ENCODE measurements at regions not wholly inside any gene's neighbourhood (a gene's known extent, or its start where the extent isn't known, plus 50 kb on each side); places are given as distances from the start of the nearest gene placed in this dataset.
A peak's percentile ranks its signal among the peaks of the same experiment; 100 is the strongest.

DNA sequence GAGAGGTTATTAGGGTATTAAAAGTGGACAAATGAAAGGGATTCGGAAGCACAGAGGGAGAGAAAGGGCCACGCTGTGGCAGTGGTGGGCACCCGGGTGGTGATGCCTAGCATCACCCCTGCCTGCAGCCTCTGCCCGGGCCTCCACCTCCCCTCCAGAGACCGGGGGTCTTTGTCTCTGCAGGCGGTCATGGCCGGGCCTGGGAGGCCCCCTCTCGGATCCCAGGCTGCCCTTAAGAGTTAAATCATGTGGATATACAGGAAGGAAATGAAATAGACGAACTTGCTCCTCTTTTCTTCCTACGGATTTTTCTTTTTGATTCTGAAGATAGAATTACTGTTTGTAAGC, 319.6 kb downstream of the ZNF536 start:
- H3K27ac ChIP-seq, result no peak overlapping the region
- TF ChIP-seq, protein P1, sequence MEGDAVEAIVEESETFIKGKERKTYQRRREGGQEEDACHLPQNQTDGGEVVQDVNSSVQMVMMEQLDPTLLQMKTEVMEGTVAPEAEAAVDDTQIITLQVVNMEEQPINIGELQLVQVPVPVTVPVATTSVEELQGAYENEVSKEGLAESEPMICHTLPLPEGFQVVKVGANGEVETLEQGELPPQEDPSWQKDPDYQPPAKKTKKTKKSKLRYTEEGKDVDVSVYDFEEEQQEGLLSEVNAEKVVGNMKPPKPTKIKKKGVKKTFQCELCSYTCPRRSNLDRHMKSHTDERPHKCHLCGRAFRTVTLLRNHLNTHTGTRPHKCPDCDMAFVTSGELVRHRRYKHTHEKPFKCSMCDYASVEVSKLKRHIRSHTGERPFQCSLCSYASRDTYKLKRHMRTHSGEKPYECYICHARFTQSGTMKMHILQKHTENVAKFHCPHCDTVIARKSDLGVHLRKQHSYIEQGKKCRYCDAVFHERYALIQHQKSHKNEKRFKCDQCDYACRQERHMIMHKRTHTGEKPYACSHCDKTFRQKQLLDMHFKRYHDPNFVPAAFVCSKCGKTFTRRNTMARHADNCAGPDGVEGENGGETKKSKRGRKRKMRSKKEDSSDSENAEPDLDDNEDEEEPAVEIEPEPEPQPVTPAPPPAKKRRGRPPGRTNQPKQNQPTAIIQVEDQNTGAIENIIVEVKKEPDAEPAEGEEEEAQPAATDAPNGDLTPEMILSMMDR (conservative IDR thresholded peaks at IDR 0.05), result no peak

DNA sequence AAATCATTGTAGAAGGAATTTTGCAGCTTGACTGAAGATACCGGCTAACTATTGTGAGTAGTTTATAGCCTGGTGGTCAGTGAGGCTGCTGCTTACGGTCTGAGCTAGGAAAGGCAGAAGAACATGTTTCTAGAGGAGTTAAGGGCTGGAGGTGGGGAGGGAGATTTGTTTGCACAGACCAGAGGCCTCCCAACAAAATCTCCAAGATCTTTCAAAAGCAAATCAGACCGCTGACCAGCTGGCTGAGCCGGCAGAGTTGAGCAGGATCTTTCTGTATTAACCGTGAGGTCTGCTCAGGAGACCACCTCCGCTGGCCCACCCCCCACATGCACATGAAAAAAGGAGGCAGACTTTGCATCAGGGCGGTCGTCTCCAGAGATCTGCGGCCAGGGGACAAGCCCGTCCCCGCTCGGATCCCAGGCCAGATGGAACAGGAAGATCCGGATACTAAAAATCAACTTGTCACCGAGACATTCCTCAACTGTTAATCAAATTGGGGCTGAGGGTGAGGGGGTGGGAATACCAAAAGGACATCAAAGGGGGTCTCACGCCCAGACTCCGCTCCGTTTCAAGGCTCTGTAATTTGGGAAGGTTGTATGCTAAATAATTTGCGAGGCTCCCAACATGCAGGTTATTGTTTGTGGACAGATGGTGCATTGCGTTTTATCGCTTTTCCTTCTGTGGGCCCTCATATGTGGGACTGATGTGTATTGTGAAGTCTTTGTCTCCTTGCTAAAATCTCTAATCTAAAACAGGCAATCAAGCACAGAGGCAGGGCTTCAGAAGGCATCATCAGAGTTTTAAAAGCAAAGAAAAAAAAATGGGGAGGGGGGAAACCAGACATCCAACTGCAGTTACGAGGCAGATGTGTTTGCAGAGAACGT, 319.0 kb downstream of the ZNF536 start:
- H3K27ac ChIP-seq, result no peak overlapping the region
- TF ChIP-seq, protein P1 (conservative IDR thresholded peaks at IDR 0.05), result no peak

DNA sequence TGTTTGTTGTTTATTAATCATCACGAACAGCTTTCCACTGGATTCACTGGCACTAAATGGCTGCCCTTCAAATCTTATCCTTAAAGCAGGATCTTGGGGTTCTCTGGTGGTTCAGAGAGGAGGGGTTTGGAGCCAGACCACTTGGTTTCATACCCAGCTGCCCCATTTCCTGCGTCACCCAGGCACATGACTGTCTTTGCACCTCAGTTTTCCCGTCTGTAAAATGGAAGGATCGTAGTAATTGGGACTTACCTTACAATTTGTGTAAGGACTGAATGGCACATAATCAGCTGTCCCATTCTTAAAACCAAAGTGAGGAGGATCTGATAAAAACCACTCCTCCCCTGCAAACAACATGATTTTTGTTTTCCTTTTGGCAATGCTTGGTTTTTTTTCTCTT, 318.3 kb downstream of the ZNF536 start:
- no peak overlapping the region for H3K27ac ChIP-seq
- TF ChIP-seq, protein P1 (conservative IDR thresholded peaks at IDR 0.05), result no peak

DNA sequence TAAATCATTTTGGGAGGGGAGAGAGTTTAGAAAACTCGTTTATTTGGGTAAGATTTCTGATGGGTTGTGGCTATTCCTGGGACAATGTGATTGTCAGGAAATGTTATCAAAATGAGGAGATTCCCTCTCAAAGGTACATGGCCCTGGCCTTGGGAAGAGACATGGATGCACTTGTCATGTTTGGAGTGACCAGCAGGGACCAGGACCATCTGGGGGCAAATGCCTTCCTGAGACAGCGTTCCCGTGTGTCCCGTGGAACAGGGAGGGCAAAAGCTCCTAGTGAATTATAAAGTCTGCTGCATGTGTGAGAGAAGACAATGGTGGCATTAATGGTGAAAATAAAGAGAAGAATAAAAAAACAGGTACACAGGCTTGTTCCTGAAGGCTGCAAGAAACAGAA, 317.3 kb downstream of the ZNF536 start:
- TF ChIP-seq, protein P1 (conservative IDR thresholded peaks at IDR 0.05), result no peak
- no peak overlapping the region for H3K27ac ChIP-seq

DNA sequence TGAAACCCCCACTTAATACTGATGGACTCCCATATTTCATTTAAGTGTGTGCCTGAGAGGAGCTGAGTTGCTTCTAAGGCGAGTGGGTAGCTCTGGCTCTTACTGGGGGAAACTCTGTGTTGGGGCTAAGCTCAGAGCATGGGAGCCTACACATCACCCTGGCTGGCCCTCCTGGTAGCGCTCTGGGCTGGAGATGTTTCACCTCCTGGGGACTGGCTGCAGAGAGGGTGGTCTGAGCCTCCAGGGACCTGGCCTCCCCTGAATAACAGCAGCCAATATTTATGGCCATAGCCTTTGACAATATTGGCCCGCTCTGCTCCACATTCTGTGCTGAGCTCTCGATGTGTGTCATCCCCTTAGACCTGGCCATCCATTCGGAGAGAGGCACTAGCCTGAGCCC, 316.5 kb downstream of the ZNF536 start:
- TF ChIP-seq, protein P1 (conservative IDR thresholded peaks at IDR 0.05), result no peak
- no peak overlapping the region for H3K27ac ChIP-seq

DNA sequence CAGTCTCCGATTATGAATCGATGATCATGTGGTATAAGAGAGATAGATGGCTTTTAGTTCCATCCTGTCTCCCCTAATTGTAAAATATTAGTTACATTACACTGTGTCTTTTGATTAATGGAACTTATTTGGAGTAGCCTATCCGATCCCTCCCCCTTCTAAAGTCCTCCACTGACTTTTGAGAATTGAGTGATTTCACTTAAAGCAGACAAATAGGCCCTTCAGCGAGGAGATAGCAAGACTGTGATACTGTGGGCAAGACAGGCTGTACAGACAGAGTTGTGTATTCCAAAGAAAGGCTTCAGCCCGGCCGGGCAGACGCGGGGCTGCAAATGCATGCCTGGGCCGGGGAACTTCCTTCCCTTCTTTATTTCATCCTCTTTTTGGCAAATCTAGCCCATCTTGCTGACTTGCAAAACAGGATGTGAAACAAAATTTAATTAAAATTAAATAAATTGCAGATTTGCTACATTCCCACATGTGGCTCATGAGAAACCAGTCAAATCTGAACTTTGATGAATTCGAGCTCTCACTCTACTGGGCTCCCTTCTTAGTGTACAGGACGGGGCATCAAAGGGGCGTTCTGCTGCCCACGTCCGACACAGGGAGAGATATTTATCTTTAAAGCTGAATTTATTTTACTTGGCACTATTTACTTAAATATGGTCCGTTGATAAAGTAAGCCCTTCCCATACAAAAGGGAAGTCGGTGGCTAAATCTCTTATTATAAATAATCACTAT, 314.8 kb downstream of the ZNF536 start:
- TF ChIP-seq, protein P1 (conservative IDR thresholded peaks at IDR 0.05), result no peak
- no peak overlapping the region for H3K27ac ChIP-seq

DNA sequence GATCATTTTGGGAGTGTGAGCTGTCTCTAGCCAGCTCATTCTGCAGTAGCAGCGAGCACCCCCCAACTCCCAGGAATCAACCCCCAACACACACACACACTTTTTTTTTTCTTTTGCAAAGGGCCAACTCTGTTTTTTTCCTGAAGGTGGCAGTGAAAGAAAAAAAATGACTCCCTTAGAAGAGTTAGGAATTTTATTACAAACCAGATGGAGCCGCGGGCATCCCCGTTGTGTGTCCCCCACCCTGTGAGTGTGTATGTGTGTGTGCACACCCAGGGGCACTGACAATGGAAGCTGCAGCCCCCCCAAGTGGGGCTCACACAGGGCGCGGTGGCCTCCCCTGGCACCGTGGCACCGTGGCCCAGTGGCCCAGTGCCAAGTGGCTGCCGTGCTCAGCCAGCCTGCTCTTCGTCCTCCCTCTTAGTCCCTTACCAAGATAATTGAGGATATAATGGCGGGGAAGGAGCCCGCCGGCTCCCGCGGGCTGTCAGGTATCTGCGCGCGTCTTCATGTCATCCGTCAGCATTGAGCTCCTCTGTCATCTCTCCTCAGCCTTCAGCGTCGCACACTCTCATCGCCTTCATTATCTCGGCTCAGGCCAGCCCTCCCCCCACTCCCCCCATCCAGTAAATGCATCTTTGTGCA, 314.1 kb downstream of the ZNF536 start:
- TF ChIP-seq, protein P1 (conservative IDR thresholded peaks at IDR 0.05), result peak; percentile 64
- H3K27ac ChIP-seq, result no peak overlapping the region

All from VCaP (cell line).